ENCODE measurements at regions not wholly inside any gene's neighbourhood (a gene's known extent, or its start where the extent isn't known, plus 50 kb on each side); places are given as distances from the start of the nearest gene placed in this dataset.

GRCh38 chr1:60872426-60873054 is 209.8 kb upstream of the NFIA start:
- ChIA-PET POLR2A (ENCODE audit: partially characterized antibody) (no interaction called here), CTCF (ENCODE audit: partially characterized antibody) (no interaction called here)
- H3K79me2 ChIP-seq (ENCODE audit: control insufficient read depth in 1 of 2, insufficient read depth in 2 of 2, low read length in 2 of 2), result no peaks in the 10 kb centered on the region
- DNase-seq (ENCODE audit: low read depth in 1 of 2, low spot score in 2 of 2) (no peak), FAIRE-seq (no peak)
- H2AK5ac ChIP-seq (ENCODE audit: low read depth, low read length), result no peak overlapping the region
- H3K14ac ChIP-seq (ENCODE audit: insufficient read length), result no peak overlapping the region
- 94% methylated on average over 8 of the region's 8 CpGs; no CpG with 5 or more reads in 1 of the 2 experiments for WGBS, 2 experiments (ENCODE audit: extremely low coverage in 1 of 2, insufficient coverage in 1 of 2, insufficient read length in 1 of 2, insufficient replicate concordance in 2 of 2, low coverage in 1 of 2, low lambda C conversion rate in 2 of 2, missing lambda C conversion rate in 1 of 2)
- no peak overlapping the region for H2BK20ac ChIP-seq (ENCODE audit: low read length)
- peaks cover 1 to 11% (median 5%) of the 10 kb centered on the region in 4 experiments for H3K4me1 ChIP-seq (replicated peaks in 1 of 4; ENCODE audit: control insufficient read depth in 3 of 4, insufficient read depth in 4 of 4, low read length in 3 of 4)
- no peak overlapping the region for H2BK120ac ChIP-seq (replicated peaks; ENCODE audit: low read depth, low read length)
- no peak overlapping the region for H3K18ac ChIP-seq (ENCODE audit: extremely low read depth, low read length)
- peak overlapping the region; percentile 41 for H4K91ac ChIP-seq (replicated peaks; ENCODE audit: insufficient read length, low read length)
- no peaks in the 10 kb centered on the region for H4K20me1 ChIP-seq (replicated peaks in 1 of 2; ENCODE audit: control insufficient read depth in 1 of 2, insufficient read depth in 2 of 2, low read length in 2 of 2)
- no peaks in the 10 kb centered on the region for H3K9me3 ChIP-seq (ENCODE audit: insufficient read depth in 2 of 2, low read depth in 1 of 2, low read length in 1 of 2)
- H3K23me2 ChIP-seq (ENCODE audit: low read depth, low read length), result no peaks in the 10 kb centered on the region; the same call in 1 of the 2 replicates
- H3K56ac ChIP-seq (replicated peaks; ENCODE audit: insufficient read length, low read depth, low read length), result no peak overlapping the region
- no peak overlapping the region for H4K5ac ChIP-seq (ENCODE audit: insufficient read length, low read depth, low read length)
- H2BK5ac ChIP-seq (ENCODE audit: low read depth, low read length), result no peak overlapping the region
- H2AFZ ChIP-seq (ENCODE audit: low read length), result no peak overlapping the region
- H3K9ac ChIP-seq (replicated peaks in 1 of 4; ENCODE audit: extremely low read depth in 1 of 4, low read depth in 3 of 4, low read length in 3 of 4), result no peak overlapping the region
- H3K23ac ChIP-seq (ENCODE audit: insufficient read length), result no peak overlapping the region
- no peak overlapping the region for H3K4ac ChIP-seq (replicated peaks; ENCODE audit: insufficient read length, low read depth, low read length)
- H2BK12ac ChIP-seq (ENCODE audit: low read depth, low read length), result 0 out of 2 replicates have a peak overlapping the region, but pooled peaks have one; percentile 10
- no peaks in the 10 kb centered on the region for H3K79me1 ChIP-seq (ENCODE audit: low read depth, low read length)
- no peak overlapping the region for H3K4me2 ChIP-seq (ENCODE audit: insufficient read depth in 1 of 2, low read depth in 2 of 2, low read length in 2 of 2)
- no peaks in the 10 kb centered on the region for H3K36me3 ChIP-seq (ENCODE audit: control insufficient read depth in 2 of 4, insufficient read depth in 4 of 4, low read length in 3 of 4)
- no peak overlapping the region for H3K27ac ChIP-seq (ENCODE audit: low read depth, low read length)
- H2BK15ac ChIP-seq (ENCODE audit: low read length), result no peak overlapping the region
- H3K27me3 ChIP-seq (replicated peaks in 1 of 4; ENCODE audit: control insufficient read depth in 3 of 4, extremely low read depth in 1 of 4, insufficient read depth in 3 of 4, low read length in 3 of 4), result peaks cover 0 to 1% (median 0%) of the 10 kb centered on the region in 4 experiments; a peak in 1 of 7 replicates
- H4K8ac ChIP-seq (ENCODE audit: extremely low read depth, insufficient read depth, low read length), result no peak overlapping the region
- no peak overlapping the region for H3K4me3 ChIP-seq (ENCODE audit: extremely low read depth in 1 of 4, insufficient read depth in 2 of 4, low read depth in 3 of 4, low read length in 4 of 4)
- no peak for TF ChIP-seq CREB1 (IDR thresholded peaks at IDR 0.05)
- TF ChIP-seq TCF12 (IDR thresholded peaks at IDR 0.05; ENCODE audit: low read depth, low read length), result no peak
- no peak for TF ChIP-seq RBBP5 (IDR thresholded peaks at IDR 0.05; ENCODE audit: borderline replicate concordance, low read depth, low read length)
- no peak for TF ChIP-seq BACH1 (IDR thresholded peaks at IDR 0.05; ENCODE audit: low read length)
- TF ChIP-seq CHD2 (IDR thresholded peaks at IDR 0.05; ENCODE audit: low read length), result no peak
- TF ChIP-seq GTF2F1 (IDR thresholded peaks at IDR 0.05; ENCODE audit: borderline replicate concordance, low read depth, low read length), result no peak
- TF ChIP-seq TBP (IDR thresholded peaks at IDR 0.05; ENCODE audit: low read depth, low read length), result no peak
- no peak for TF ChIP-seq GABPA (IDR thresholded peaks at IDR 0.05; ENCODE audit: borderline replicate concordance, insufficient read depth, low read length)
- TF ChIP-seq MAFK (IDR thresholded peaks at IDR 0.05; ENCODE audit: low read depth, low read length), result no peak
- no peak for TF ChIP-seq SIX5 (IDR thresholded peaks at IDR 0.05; ENCODE audit: low read depth, low read length)
- no peak for TF ChIP-seq EGR1 (IDR thresholded peaks at IDR 0.05; ENCODE audit: borderline replicate concordance, low read depth, low read length)
